ENCODE measurements at regions not wholly inside any gene's neighbourhood (a gene's known extent, or its start where the extent isn't known, plus 50 kb on each side); places are given as distances from the start of the nearest gene placed in this dataset.

DNA sequence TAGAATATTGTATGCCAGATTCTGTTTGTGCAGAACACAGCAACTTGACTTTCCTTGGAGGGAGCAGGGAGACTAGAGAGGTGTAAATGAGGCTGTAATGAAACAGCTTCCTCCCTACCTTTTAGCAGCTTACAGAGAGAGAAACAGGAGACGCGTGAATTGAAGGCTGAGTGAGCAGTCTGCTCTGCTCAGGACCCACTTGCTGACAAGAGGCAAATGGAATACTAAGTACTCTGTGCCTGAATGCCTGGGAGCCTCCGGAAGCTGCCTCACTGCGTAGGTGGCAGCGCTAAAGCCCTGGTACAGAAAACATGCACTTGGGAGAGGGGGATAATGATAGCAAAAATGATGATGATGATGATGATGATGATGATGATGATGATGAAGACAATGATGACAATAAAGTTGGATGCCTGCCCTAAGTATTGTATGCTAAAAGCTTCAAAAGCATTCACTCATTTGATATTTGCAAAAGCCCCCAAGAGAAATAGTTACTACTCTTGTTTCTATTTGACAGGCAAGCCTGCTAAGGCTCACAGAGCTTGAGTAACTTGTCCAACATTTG, 548.9 kb downstream of the NTRK3 start (continued):
- TF ChIP-seq TCF12 (IDR thresholded peaks at IDR 0.05; ENCODE audit: low read depth, low read length) (no peak), SIN3A (conservative IDR thresholded peaks at IDR 0.05 in 1 of 2, IDR thresholded peaks at IDR 0.05 in 1 of 2; ENCODE audit: low read depth in 1 of 2, low read length in 2 of 2) (no peak), CTBP2 (IDR thresholded peaks at IDR 0.05; ENCODE audit: borderline replicate concordance, insufficient read depth, insufficient read length, low read length) (no peak), SP1 (IDR thresholded peaks at IDR 0.05; ENCODE audit: low read depth, low read length) (no peak), CBX8 (IDR thresholded peaks at IDR 0.05; ENCODE audit: borderline replicate concordance, low read depth, low read length) (no peak), MAFK (IDR thresholded peaks at IDR 0.05; ENCODE audit: low read depth, low read length) (no peak), TBP (IDR thresholded peaks at IDR 0.05; ENCODE audit: low read depth, low read length) (no peak)
- TF ChIP-seq, protein P1, sequence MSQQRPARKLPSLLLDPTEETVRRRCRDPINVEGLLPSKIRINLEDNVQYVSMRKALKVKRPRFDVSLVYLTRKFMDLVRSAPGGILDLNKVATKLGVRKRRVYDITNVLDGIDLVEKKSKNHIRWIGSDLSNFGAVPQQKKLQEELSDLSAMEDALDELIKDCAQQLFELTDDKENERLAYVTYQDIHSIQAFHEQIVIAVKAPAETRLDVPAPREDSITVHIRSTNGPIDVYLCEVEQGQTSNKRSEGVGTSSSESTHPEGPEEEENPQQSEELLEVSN (IDR thresholded peaks at IDR 0.05): no peak
